HEK293 (cell line): ENCODE measurements at regions not wholly inside any gene's neighbourhood (a gene's known extent, or its start where the extent isn't known, plus 50 kb on each side); places are given as distances from the start of the nearest gene placed in this dataset.

Experiments used
- CTCF ChIA-PET: fragments of 350-600 bp; formaldehyde crosslinking; extraction: SDS; loops from one replicate; lab custom pipeline; 2021; ENCODE audit warnings: antibody characterized with exemption; lab: Yijun Ruan, JAX
- POLR2A ChIA-PET: fragments of 300-600 bp; formaldehyde crosslinking; extraction: SDS; loops from one replicate; lab custom pipeline; 2020; ENCODE audit warnings: antibody characterized with exemption, inconsistent platforms; lab: Yijun Ruan, JAX
- H3K27ac ChIP-seq: fragments of 200-500 bp; sonication (Bioruptor generic); 2 replicates; pipeline ENCODE4 v1.5.1; 2014; ENCODE audit warnings: low read depth, low read length, control low read depth, inconsistent platforms; ENCODE audit errors: extremely low read depth
- H3K36me3 ChIP-seq, 2 experiments: fragments of 200-500 bp in 1 of 2; sonication (Bioruptor generic) in 1 of 2; 1 replicate in 1 of 2; 2 replicates in 1 of 2; pipeline ENCODE4 v1.5.1; 2014 to 2017; ENCODE audit warnings: inconsistent platforms in 2 of 2, low read length in 2 of 2; ENCODE audit not compliant: control insufficient read depth in 2 of 2, insufficient read depth in 1 of 2
- H3K4me1 ChIP-seq: fragments of 200-500 bp; sonication (Bioruptor generic); 2 replicates; pipeline ENCODE4 v1.5.1; 2014; ENCODE audit warnings: mild to moderate bottlenecking, low read length, inconsistent platforms; ENCODE audit not compliant: control insufficient read depth, insufficient read depth
- H3K4me3 ChIP-seq: 2 replicates; pipeline ENCODE4 v1.5.1; 2011; ENCODE audit warnings: low read depth, mild to moderate bottlenecking, control low read depth, low read length, moderate library complexity
- H3K9me3 ChIP-seq: fragments of 200-500 bp; sonication (Bioruptor generic); 2 replicates; pipeline ENCODE4 v1.5.1; 2014; ENCODE audit warnings: low read depth, low read length, inconsistent platforms; ENCODE audit not compliant: control insufficient read depth, insufficient read depth
- BCL6B ChIP-seq: fragments of 450-650 bp; formaldehyde crosslinking; IDR thresholded peaks from 2 replicates; pipeline ENCODE4 v1.5.1; 2017; ENCODE audit warnings: missing biosample characterization, missing genetic modification characterization
- ELK4 ChIP-seq: IDR thresholded peaks from 2 replicates; pipeline ENCODE4 v1.6.1; 2011; ENCODE audit warnings: mild to moderate bottlenecking, low read depth, low read length, borderline replicate concordance
- HOXD13 ChIP-seq: sonication (generic); formaldehyde crosslinking; IDR thresholded peaks from 2 replicates; pipeline ENCODE4 v1.8.0; 2022; ENCODE audit warnings: missing genetic modification reagents, borderline replicate concordance
- MZF1 ChIP-seq: fragments of 450-650 bp; formaldehyde crosslinking; IDR thresholded peaks from 2 replicates; pipeline ENCODE4 v1.5.1; 2017; ENCODE audit warnings: missing biosample characterization, missing genetic modification characterization, borderline replicate concordance
- RBAK ChIP-seq: fragments of 450-650 bp; formaldehyde crosslinking; IDR thresholded peaks from 2 replicates; pipeline ENCODE4 v1.5.1; 2016; ENCODE audit warnings: missing biosample characterization, missing genetic modification characterization
- REST ChIP-seq: fragments of 450-650 bp; formaldehyde crosslinking; IDR thresholded peaks from 2 replicates; pipeline ENCODE4 v1.5.1; 2016; ENCODE audit warnings: missing biosample characterization, missing genetic modification characterization
- SETDB1 ChIP-seq: IDR thresholded peaks from one replicate; pipeline ENCODE4 v1.6.1; 2017; ENCODE audit warnings: mild to moderate bottlenecking, low read length, moderate library complexity, mixed read lengths; ENCODE audit not compliant: insufficient read length
- SP7 ChIP-seq: fragments of 450-650 bp; formaldehyde crosslinking; IDR thresholded peaks from 2 replicates; pipeline ENCODE4 v1.5.1; 2016; ENCODE audit warnings: missing biosample characterization, missing genetic modification characterization
- ZNF140 ChIP-seq: fragments of 450-650 bp; formaldehyde crosslinking; IDR thresholded peaks from 2 replicates; pipeline ENCODE4 v1.5.1; 2016; ENCODE audit warnings: missing biosample characterization, missing genetic modification characterization
- ZNF211 ChIP-seq: fragments of 450-650 bp; formaldehyde crosslinking; IDR thresholded peaks from 2 replicates; pipeline ENCODE4 v1.5.1; 2016; ENCODE audit warnings: low read depth, missing biosample characterization, missing genetic modification characterization
- ZNF274 ChIP-seq, 2 experiments: fragments of 200-500 bp in 1 of 2; fragments of 450-650 bp in 1 of 2; sonication (Bioruptor generic) in 1 of 2; formaldehyde crosslinking in 1 of 2; IDR thresholded peaks; 2 replicates each; pipeline versions ENCODE4 v1.5.1 to v1.6.1; 2014 to 2016; ENCODE audit warnings: borderline replicate concordance in 1 of 2, inconsistent platforms in 1 of 2, low read length in 1 of 2, missing biosample characterization in 1 of 2, missing genetic modification characterization in 1 of 2
- ZNF302 ChIP-seq: fragments of 450-650 bp; formaldehyde crosslinking; IDR thresholded peaks from 2 replicates; pipeline ENCODE4 v1.5.1; 2016; ENCODE audit warnings: missing biosample characterization, missing genetic modification characterization, low read depth
- ZNF324 ChIP-seq: fragments of 450-650 bp; formaldehyde crosslinking; IDR thresholded peaks from 2 replicates; pipeline ENCODE4 v1.5.1; 2016; ENCODE audit warnings: missing biosample characterization, missing genetic modification characterization
- ZNF48 ChIP-seq: fragments of 450-650 bp; formaldehyde crosslinking; IDR thresholded peaks from 2 replicates; pipeline ENCODE4 v1.5.1; 2016; ENCODE audit warnings: missing biosample characterization, missing genetic modification characterization
- ZNF548 ChIP-seq: fragments of 450-650 bp; formaldehyde crosslinking; IDR thresholded peaks from 2 replicates; pipeline ENCODE4 v1.5.1; 2016; ENCODE audit warnings: missing biosample characterization, missing genetic modification characterization
- ZNF623 ChIP-seq: fragments of 450-650 bp; formaldehyde crosslinking; IDR thresholded peaks from 2 replicates; pipeline ENCODE4 v1.5.1; 2016; ENCODE audit warnings: missing biosample characterization, missing genetic modification characterization
- ZSCAN16 ChIP-seq: fragments of 450-650 bp; formaldehyde crosslinking; IDR thresholded peaks from 2 replicates; pipeline ENCODE4 v1.5.1; 2016; ENCODE audit warnings: missing biosample characterization, missing genetic modification characterization
- TF ChIP-seq, protein P1 (sequence below): fragments of 450-650 bp; formaldehyde crosslinking; IDR thresholded peaks from 2 replicates; pipeline ENCODE4 v1.5.1; 2016; ENCODE audit warnings: missing biosample characterization, missing genetic modification characterization, borderline replicate concordance
- TF ChIP-seq, protein P2 (sequence below): fragments of 450-650 bp; formaldehyde crosslinking; IDR thresholded peaks from 2 replicates; pipeline ENCODE4 v1.5.1; 2016; ENCODE audit warnings: missing biosample characterization, missing genetic modification characterization

GRCh38 chr6:163867518-163868292 lies 453.2 kb downstream of the QKI start:
- no peaks in the 10 kb centered on the region for H3K36me3 ChIP-seq
- H3K9me3 ChIP-seq, result no peaks in the 10 kb centered on the region
- POLR2A ChIA-PET, result no interaction called here
- no peak for TF ChIP-seq ZNF140 (tag by site-specific recombination)
- TF ChIP-seq, protein P1, sequence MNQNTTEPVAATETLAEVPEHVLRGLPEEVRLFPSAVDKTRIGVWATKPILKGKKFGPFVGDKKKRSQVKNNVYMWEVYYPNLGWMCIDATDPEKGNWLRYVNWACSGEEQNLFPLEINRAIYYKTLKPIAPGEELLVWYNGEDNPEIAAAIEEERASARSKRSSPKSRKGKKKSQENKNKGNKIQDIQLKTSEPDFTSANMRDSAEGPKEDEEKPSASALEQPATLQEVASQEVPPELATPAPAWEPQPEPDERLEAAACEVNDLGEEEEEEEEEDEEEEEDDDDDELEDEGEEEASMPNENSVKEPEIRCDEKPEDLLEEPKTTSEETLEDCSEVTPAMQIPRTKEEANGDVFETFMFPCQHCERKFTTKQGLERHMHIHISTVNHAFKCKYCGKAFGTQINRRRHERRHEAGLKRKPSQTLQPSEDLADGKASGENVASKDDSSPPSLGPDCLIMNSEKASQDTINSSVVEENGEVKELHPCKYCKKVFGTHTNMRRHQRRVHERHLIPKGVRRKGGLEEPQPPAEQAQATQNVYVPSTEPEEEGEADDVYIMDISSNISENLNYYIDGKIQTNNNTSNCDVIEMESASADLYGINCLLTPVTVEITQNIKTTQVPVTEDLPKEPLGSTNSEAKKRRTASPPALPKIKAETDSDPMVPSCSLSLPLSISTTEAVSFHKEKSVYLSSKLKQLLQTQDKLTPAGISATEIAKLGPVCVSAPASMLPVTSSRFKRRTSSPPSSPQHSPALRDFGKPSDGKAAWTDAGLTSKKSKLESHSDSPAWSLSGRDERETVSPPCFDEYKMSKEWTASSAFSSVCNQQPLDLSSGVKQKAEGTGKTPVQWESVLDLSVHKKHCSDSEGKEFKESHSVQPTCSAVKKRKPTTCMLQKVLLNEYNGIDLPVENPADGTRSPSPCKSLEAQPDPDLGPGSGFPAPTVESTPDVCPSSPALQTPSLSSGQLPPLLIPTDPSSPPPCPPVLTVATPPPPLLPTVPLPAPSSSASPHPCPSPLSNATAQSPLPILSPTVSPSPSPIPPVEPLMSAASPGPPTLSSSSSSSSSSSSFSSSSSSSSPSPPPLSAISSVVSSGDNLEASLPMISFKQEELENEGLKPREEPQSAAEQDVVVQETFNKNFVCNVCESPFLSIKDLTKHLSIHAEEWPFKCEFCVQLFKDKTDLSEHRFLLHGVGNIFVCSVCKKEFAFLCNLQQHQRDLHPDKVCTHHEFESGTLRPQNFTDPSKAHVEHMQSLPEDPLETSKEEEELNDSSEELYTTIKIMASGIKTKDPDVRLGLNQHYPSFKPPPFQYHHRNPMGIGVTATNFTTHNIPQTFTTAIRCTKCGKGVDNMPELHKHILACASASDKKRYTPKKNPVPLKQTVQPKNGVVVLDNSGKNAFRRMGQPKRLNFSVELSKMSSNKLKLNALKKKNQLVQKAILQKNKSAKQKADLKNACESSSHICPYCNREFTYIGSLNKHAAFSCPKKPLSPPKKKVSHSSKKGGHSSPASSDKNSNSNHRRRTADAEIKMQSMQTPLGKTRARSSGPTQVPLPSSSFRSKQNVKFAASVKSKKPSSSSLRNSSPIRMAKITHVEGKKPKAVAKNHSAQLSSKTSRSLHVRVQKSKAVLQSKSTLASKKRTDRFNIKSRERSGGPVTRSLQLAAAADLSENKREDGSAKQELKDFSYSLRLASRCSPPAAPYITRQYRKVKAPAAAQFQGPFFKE (tag by site-specific recombination), result no peak
- TF ChIP-seq ZNF48 (tag by site-specific recombination), result no peak
- TF ChIP-seq ZNF548, result no peak
- no peak for TF ChIP-seq ZNF623 (tag by site-specific recombination)
- TF ChIP-seq ELK4, result no peak
- no peak for TF ChIP-seq MZF1 (tag by site-specific recombination)
- H3K27ac ChIP-seq, result no peak overlapping the region
- CTCF ChIA-PET, result interaction anchor here (0.6 to 0.7 kb wide), 2 partner anchors 109 to 285 kb away, joined by 3 to 6 read pairs; no protein-coding TSS in a partner anchor
- H3K4me3 ChIP-seq, result no peak overlapping the region
- no peaks in the 10 kb centered on the region for H3K4me1 ChIP-seq

DNA sequence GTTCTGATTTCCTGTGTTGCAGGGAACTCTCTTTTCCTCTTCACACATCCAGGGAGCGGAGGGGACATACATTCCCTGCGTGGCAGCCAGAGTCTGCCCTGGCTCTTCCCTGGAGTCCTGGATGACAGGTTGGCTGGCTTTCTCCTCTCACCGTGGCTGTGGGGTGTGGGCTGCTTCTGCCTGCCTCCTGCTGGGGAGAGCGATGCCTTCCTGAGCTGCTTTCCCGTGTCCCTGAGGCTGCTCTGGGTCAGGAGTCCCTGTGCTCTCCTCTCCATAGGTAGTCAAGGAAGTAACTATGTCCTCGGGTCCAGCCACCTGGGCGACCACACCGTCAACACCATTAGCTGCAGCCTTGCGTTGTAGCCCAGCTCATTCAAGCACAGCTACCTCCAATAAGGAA lies 451.7 kb downstream of the QKI start:
- H3K4me3 ChIP-seq, result no peak overlapping the region
- POLR2A ChIA-PET, result interaction anchor here (0.7 kb wide), 1 partner anchor 737 kb away, joined by 4 read pairs; no protein-coding TSS in a partner anchor
- TF ChIP-seq ZNF302 (no peak), ZNF274 (IDR thresholded peaks at IDR 0.05; ENCODE audit: low read length) (no peak), ZNF274 (tag by site-specific recombination; IDR thresholded peaks at IDR 0.05; ENCODE audit: borderline replicate concordance) (no peak), HOXD13 (CRISPR knock-in tag) (no peak), ZNF211 (tag by site-specific recombination) (no peak), BCL6B (tag by site-specific recombination) (no peak), SP7 (no peak), REST (tag by site-specific recombination) (no peak), ZNF324 (no peak), SETDB1 (no peak), RBAK (tag by site-specific recombination) (no peak), ZSCAN16 (tag by site-specific recombination) (no peak), ZNF623 (tag by site-specific recombination) (no peak)
- TF ChIP-seq, protein P2, sequence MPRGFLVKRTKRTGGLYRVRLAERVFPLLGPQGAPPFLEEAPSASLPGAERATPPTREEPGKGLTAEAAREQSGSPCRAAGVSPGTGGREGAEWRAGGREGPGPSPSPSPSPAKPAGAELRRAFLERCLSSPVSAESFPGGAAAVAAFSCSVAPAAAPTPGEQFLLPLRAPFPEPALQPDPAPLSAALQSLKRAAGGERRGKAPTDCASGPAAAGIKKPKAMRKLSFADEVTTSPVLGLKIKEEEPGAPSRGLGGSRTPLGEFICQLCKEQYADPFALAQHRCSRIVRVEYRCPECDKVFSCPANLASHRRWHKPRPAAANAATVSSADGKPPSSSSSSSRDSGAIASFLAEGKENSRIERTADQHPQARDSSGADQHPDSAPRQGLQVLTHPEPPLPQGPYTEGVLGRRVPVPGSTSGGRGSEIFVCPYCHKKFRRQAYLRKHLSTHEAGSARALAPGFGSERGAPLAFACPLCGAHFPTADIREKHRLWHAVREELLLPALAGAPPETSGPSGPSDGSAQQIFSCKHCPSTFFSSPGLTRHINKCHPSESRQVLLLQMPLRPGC, result no peak
- TF ChIP-seq, all 188 proteins: peak for 0
- no peaks in the 10 kb centered on the region for H3K36me3 ChIP-seq
- no peaks in the 10 kb centered on the region for H3K9me3 ChIP-seq
- no peaks in the 10 kb centered on the region for H3K4me1 ChIP-seq
- CTCF ChIA-PET, result interaction anchor here (0.8 to 1.0 kb wide), 2 partner anchors 20 to 21 kb away, joined by 4 read pairs; no protein-coding TSS in a partner anchor
- H3K27ac ChIP-seq, result no peak overlapping the region
